Panc1 (cell line): ENCODE measurements at regions not wholly inside any gene's neighbourhood (a gene's known extent, or its start where the extent isn't known, plus 50 kb on each side); places are given as distances from the start of the nearest gene placed in this dataset.

Experiments used
- ATAC-seq: fragments of 200-7000 bp; cut with Tn5 transposase; 2 replicates; pipeline ENCODE4 v1.9.1; 2020; ENCODE audit warnings: mild to moderate bottlenecking, moderate library complexity
- BruUV-seq: library from RNA; stranded (reverse); fragments of 400-500 nt; replicated peaks from 2 replicates; lab custom pipeline; 2021; lab: Mats Ljungman, UMichigan
- CTCF ChIA-PET: fragments of 300-600 bp; sonication (Branson Sonifier 250); formaldehyde crosslinking; loops from one replicate; lab custom pipeline; 2022; ENCODE audit warnings: antibody characterized with exemption; lab: Charles Lee
- POLR2A ChIA-PET: fragments of 300-600 bp; sonication (Branson Sonifier 250); formaldehyde crosslinking; loops from one replicate; lab custom pipeline; 2022; ENCODE audit warnings: antibody characterized with exemption; lab: Charles Lee
- DNase-seq: peaks from one replicate; pipeline ENCODE4 v3.0.0-alpha.2; 2010; ENCODE audit warnings: low read depth, low spot score
- H3K27ac ChIP-seq: 2 replicates; pipeline ENCODE4 v1.5.1; 2011; ENCODE audit warnings: mild to moderate bottlenecking, low read length, inconsistent platforms
- H3K27me3 ChIP-seq: fragments of 200-500 bp; sonication (Bioruptor generic); 2 replicates; pipeline ENCODE4 v1.6.0; 2014; ENCODE audit warnings: low read length, inconsistent platforms; ENCODE audit not compliant: control insufficient read depth, insufficient read depth
- H3K36me3 ChIP-seq: fragments of 200-500 bp; sonication (Bioruptor generic); 2 replicates; pipeline ENCODE4 v1.5.1; 2014; ENCODE audit warnings: inconsistent platforms, mild to moderate bottlenecking, low read length, moderate library complexity; ENCODE audit not compliant: control insufficient read depth, insufficient read depth
- H3K4me1 ChIP-seq: 2 replicates; pipeline ENCODE4 v1.5.1; 2011; ENCODE audit warnings: inconsistent platforms, mild to moderate bottlenecking, low read length, moderate library complexity; ENCODE audit not compliant: control insufficient read depth, insufficient read depth
- H3K4me3 ChIP-seq, 2 experiments: 2 replicates each; pipeline ENCODE4 v1.5.1; 2011 to 2012; ENCODE audit warnings: low read depth in 2 of 2, low read length in 2 of 2, mild to moderate bottlenecking in 2 of 2, inconsistent platforms in 1 of 2, moderate library complexity in 1 of 2
- H3K9me3 ChIP-seq: fragments of 200-500 bp; sonication (Bioruptor generic); 2 replicates; pipeline ENCODE4 v1.5.1; 2014; ENCODE audit warnings: low read depth, mild to moderate bottlenecking, inconsistent platforms, low read length, moderate library complexity; ENCODE audit not compliant: control insufficient read depth, insufficient read depth
- POLR2AphosphoS5 ChIP-seq: IDR thresholded peaks from 2 replicates; pipeline ENCODE4 v1.6.1; 2012; ENCODE audit warnings: mild to moderate bottlenecking, low read depth, low read length, moderate library complexity
- SIN3A ChIP-seq: IDR thresholded peaks from 2 replicates; pipeline ENCODE4 v1.6.1; 2012; ENCODE audit warnings: low read depth, mild to moderate bottlenecking, low read length, moderate library complexity, borderline replicate concordance; ENCODE audit not compliant: insufficient read depth
- TCF7L2 ChIP-seq: IDR thresholded peaks from 2 replicates; pipeline ENCODE4 v1.6.1; 2011; ENCODE audit warnings: mild to moderate bottlenecking, low read depth, low read length, inconsistent platforms
- in situ Hi-C: cut with HindIII; loops from 2 replicates; pipeline ENCODE4 v1.10.0; 2016; ENCODE audit warnings: low sequenced_read_pairs, low pct_unique_long_range_greater_than_20kb
- intact Hi-C: fragments of 100-400 bp; cut with micrococcal nuclease; formaldehyde crosslinking; loops from one replicate; pipeline ENCODE4 v1.10.0; 2022; ENCODE audit not compliant: unreplicated experiment
- TF ChIP-seq, protein P1 (sequence below), 2 experiments: IDR thresholded peaks; 2 replicates each; pipeline ENCODE4 v1.6.1; 2011 to 2012; ENCODE audit warnings: low read depth in 2 of 2, control low read depth in 1 of 2, low read length in 1 of 2, mild to moderate bottlenecking in 1 of 2, moderate library complexity in 1 of 2; ENCODE audit not compliant: insufficient read depth in 1 of 2
- TF ChIP-seq, protein P2 (sequence below): fragments of 450-650 bp; IDR thresholded peaks from 2 replicates; pipeline ENCODE4 v1.5.1; 2017; ENCODE audit warnings: mild to moderate bottlenecking

DNA sequence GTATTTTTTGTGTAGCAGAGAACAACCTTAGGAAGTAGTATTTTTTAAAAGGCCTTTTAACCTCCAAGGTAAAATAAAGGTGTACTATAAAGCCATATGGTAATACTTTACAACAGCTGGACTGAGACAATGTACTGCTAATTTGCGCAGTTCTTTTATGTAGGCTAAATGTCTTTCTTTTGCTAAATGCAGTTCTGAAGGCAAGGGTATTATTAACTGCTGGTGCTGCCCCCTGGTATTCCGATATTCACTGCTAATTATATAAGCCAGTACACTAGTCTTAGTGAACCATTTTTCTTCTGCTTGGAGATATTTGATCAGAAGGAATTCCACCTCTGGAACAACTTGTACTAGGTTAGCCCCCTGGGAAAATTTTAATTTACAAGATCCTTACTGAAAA lies 272.0 kb upstream of the FERD3L start:
- no TSS peak for BruUV-seq
- Histone ChIP-seq H3K9me3 (no peaks in the 10 kb centered on the region), H3K4me1 (0 out of 2 replicates have a peak, but pooled peaks cover 4% of the 10 kb centered on the region), H3K4me3 (no peak overlapping the region), H3K36me3 (no peaks in the 10 kb centered on the region), H3K27ac (no peak overlapping the region), H3K27me3 (no peaks in the 10 kb centered on the region)
- ChIA-PET CTCF (no interaction called here), POLR2A (no interaction called here)
- TF ChIP-seq POLR2AphosphoS5 (no peak), SIN3A (no peak), TCF7L2 (no peak)
- TF ChIP-seq, protein P1, sequence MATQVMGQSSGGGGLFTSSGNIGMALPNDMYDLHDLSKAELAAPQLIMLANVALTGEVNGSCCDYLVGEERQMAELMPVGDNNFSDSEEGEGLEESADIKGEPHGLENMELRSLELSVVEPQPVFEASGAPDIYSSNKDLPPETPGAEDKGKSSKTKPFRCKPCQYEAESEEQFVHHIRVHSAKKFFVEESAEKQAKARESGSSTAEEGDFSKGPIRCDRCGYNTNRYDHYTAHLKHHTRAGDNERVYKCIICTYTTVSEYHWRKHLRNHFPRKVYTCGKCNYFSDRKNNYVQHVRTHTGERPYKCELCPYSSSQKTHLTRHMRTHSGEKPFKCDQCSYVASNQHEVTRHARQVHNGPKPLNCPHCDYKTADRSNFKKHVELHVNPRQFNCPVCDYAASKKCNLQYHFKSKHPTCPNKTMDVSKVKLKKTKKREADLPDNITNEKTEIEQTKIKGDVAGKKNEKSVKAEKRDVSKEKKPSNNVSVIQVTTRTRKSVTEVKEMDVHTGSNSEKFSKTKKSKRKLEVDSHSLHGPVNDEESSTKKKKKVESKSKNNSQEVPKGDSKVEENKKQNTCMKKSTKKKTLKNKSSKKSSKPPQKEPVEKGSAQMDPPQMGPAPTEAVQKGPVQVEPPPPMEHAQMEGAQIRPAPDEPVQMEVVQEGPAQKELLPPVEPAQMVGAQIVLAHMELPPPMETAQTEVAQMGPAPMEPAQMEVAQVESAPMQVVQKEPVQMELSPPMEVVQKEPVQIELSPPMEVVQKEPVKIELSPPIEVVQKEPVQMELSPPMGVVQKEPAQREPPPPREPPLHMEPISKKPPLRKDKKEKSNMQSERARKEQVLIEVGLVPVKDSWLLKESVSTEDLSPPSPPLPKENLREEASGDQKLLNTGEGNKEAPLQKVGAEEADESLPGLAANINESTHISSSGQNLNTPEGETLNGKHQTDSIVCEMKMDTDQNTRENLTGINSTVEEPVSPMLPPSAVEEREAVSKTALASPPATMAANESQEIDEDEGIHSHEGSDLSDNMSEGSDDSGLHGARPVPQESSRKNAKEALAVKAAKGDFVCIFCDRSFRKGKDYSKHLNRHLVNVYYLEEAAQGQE (IDR thresholded peaks at IDR 0.05; ENCODE audit: insufficient read depth in 1 of 2, low read depth in 2 of 2, low read length in 1 of 2): no peak
- TF ChIP-seq, protein P2, sequence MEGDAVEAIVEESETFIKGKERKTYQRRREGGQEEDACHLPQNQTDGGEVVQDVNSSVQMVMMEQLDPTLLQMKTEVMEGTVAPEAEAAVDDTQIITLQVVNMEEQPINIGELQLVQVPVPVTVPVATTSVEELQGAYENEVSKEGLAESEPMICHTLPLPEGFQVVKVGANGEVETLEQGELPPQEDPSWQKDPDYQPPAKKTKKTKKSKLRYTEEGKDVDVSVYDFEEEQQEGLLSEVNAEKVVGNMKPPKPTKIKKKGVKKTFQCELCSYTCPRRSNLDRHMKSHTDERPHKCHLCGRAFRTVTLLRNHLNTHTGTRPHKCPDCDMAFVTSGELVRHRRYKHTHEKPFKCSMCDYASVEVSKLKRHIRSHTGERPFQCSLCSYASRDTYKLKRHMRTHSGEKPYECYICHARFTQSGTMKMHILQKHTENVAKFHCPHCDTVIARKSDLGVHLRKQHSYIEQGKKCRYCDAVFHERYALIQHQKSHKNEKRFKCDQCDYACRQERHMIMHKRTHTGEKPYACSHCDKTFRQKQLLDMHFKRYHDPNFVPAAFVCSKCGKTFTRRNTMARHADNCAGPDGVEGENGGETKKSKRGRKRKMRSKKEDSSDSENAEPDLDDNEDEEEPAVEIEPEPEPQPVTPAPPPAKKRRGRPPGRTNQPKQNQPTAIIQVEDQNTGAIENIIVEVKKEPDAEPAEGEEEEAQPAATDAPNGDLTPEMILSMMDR: no peak
- intact Hi-C loops: loop anchor here (10.0 kb wide), 1 partner anchor 248 kb away; no protein-coding TSS in a partner anchor
- in situ Hi-C loops: no loop called here
- DNase-seq: no peak
- ATAC-seq: no peak

DNA sequence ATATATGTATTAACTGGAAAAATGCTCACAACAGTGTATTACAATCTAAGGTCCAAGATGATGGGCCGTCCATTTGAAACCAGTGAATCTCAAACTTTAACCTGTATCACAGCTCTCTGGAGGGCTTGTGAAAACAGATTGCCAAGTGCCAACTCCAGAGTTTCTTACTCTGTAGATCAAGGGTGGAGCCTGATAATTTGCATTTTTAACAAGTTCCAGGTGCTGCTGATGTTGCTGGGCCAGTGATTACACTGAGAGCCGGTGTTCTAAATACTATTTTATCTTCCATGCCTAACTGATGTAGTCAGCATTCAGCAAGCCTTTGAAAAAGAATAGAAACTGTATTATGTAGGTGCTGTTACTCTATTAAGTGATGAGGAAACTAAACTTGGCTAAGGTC lies 269.9 kb upstream of the FERD3L start:
- 0 out of 2 replicates have a peak, but pooled peaks cover 4% of the 10 kb centered on the region for H3K4me1 ChIP-seq

More for the DNA sequence above, 269.9 kb upstream of the FERD3L start:
- no peaks in the 10 kb centered on the region for H3K9me3 ChIP-seq
- no TSS peak for BruUV-seq
- ChIA-PET POLR2A (no interaction called here), CTCF (no interaction called here)
- no peaks in the 10 kb centered on the region for H3K36me3 ChIP-seq
- H3K27me3 ChIP-seq: no peaks in the 10 kb centered on the region
- DNase-seq: no peak
- H3K4me3 ChIP-seq: no peak overlapping the region
- no peak for TF ChIP-seq TCF7L2
- TF ChIP-seq, protein P1 (IDR thresholded peaks at IDR 0.05; ENCODE audit: insufficient read depth in 1 of 2, low read depth in 2 of 2, low read length in 1 of 2): no peak
- TF ChIP-seq POLR2AphosphoS5: no peak
- TF ChIP-seq, protein P2: no peak
- no peak for TF ChIP-seq SIN3A
- H3K27ac ChIP-seq: peak overlapping the region; percentile 44; the same call in 1 of the 2 replicates
- in situ Hi-C loops (no loop called here), intact Hi-C loops (loop anchor here (10.0 kb wide), 1 partner anchor 250 kb away; no protein-coding TSS in a partner anchor)
- ATAC-seq: no peak
